ENCODE measurements at regions not wholly inside any gene's neighbourhood (a gene's known extent, or its start where the extent isn't known, plus 50 kb on each side); places are given as distances from the start of the nearest gene placed in this dataset.
A peak's percentile ranks its signal among the peaks of the same experiment; 100 is the strongest.

DNA sequence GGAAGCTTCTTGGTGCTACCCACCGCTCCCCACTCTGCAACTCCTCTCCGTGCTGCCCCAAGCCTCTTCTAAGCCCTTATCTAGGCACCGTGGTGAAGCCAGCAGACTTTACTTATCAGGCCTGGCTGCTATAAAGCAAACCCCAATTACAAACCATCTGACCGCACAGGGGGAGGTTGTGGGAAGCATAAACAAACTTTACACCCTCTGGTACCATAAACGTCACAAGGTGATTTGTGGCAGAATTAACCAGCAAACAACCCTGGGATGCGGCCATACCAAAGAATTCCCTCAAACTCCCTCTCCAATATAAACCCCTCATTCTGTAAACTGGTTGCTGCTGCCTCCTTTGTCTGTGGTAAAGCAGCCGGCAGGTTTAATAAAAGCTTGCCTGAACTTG is 55.2 kb downstream of the MAGEC2 start:
- DNase-seq = no peak

DNA sequence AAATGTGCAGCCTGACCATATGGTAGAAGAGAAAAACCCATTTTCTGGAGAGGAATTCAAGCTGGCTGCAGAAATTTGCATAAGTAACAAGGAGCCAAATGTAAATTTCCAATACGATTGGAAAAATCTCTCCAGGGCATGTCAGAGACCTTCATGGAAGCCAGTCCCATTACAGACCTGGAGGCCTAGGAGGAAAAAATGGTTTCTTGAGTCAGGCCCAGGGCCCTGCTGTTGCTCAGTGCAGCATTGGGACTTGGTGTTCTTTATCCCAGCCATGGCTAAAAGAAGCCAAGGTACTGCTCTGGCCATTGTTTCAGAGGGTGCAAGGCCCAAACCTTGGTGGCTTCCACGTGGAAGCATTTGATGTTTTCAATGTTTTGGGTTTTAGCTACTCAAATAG is 70.6 kb downstream of the MAGEC2 start:
- DNase-seq = no peak

DNA sequence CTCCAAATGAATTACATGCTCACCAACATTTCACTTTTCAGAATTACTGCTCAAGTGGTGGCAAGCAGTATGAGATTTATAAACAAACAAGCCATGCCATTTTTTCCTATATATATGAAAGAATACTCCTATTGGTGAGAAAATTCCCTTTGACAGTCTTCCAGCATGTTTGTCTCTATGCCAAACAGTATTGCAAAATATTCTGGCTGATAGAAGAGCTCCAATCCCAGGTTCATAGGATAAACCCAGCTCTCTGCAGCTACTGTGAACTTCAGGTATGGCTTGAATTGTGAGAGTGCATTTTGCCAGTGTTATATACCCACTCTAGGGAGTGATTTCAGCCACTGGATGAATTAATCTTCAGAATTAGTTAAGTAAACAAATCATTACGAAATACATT is 108.8 kb downstream of the MAGEC2 start:
- DNase-seq = no peak

DNA sequence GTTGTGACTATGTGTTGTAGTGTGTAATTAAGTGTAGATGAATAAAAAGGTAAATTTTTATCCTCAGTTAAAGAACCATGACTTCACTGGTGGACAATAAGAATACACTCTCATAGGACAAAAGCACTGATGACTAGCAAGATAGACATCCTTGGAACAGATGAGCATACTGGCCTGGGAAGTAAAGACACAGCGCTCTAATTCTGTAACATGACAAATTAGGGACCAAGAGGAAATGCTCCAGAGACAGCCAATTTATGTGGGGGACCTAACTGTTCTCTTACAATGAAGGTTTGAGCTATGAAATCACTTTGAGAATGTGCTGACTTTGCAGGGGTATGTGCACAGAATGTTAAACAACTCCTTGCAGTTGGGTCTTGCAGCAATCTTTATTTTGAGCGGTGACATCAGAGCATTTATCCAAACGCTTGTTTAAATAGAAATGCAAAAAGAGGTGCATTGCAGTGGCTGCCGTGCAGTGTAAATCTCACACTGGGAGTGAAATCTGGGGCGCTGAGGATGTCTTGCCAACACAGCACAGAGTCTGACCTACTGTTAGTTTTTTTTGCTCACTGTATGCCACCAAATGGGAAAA is 109.3 kb downstream of the MAGEC2 start:
- DNase-seq = peak; percentile 7

DNA sequence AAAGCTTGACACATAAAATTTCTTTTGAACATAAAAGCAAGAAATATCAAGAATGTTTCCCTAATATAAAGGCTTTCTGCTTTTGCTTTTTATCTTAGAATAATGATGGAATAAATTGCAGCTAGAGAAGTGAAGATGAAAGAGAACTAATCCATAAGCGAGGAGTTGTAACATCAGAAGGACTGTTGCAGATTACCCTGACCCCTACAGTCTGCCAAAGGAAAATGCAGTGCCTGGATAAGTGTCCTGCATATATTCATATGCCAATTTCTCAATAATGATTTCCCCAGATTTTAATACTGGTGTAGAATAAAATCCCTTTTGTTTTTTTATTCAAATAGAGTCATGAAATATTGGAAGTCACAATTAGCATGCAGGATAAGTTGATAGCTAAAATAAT is 115.9 kb downstream of the MAGEC2 start:
- peak; percentile 15 for DNase-seq

DNA sequence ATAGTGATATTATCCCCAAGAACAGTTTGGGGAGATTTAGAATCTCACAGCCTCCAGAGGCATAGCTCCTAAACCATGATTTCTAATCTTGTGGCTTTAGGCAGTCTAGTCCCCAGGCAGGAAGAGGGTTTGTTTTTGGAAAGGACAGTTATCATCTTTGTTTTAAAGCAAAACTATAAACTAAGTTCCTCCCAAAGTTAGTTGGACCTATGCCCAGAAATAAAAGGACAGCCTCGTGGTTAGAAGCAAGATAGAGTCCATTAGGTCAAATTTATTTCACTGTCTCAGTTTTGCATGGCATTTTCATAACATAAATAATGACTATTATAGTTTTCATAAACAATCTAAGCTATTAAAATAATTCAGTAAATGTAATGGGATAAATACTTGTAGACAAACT is 120.5 kb downstream of the MAGEC2 start:
- DNase-seq = no peak

DNA sequence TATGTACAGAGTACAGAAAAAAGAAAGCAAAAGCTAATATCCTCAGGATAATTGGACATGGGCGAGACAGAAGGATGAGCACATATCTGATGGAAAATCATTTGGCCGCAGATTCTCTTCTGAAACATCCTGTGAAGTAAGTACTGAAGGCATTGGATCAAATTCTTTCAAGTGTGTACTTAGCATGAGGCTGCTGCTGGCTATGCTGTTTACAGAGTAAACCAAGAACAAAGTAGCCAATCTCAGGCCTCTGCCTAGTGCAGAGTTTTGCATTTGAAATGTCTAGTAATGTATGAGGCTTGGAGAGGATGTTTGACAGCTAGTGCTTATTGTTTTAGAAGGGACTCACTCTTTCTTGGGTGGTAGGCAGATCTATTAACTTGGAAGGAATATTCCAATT is 128.5 kb downstream of the MAGEC2 start:
- no peak for DNase-seq

DNA sequence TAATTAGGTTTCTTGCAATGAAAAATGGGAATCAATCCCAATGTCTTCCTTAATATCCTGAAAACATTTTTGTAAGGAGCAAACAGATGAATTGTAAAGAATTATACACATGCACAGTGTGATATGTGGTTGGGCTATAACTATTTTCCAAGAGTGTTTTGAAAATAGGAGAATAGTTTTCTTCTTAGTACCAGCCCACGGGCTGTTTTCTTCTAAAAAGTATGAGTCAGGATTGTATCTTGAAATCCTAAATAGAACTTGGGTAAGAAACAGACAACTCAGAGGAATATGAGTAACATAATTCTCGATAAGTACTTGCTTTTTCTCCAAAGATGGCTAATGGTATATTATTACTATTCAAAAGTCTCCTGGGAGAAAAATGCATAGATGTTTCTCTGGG is 136.7 kb downstream of the MAGEC2 start:
- no peak for DNase-seq

DNA sequence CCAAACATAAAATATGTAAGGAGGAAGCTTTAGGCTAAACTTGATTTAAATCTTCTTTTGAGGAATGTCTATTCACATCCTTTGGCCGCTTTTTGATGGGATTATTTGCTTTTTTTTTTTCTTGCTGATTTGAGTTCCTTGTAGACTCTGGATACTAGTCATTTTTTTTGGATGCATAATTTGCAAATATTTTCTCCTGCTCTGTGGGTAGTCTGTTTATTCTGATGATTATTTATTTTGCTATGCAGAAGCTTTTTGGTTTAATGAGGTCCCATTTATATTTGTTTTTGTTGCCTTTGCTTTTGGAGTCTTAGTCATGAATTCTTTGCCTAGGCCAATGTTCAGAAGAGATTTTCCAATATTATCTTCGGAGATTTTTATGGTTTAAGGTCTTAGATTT is 144.9 kb downstream of the MAGEC2 start:
- no peak for DNase-seq

DNA sequence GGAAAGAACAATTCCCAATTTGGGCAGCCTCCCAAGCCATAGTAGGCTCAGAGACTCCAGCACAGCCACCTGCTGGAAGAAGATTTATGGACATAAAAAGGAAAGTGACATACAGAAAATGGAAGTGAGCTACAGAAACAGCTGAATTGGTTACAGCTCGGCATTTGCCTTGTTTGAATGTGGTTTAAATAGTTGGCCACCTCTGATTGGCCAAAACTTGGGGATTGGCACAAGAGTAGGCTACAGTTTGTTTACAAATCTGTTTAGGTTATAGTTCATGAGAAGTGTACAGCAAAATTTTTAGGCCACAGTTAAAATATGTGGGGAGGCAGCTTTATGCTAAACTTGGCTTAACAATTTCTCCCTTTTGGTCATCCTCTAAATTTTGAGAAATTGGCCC is 150.4 kb downstream of the MAGEC1 start:
- DNase-seq = no peak

DNA sequence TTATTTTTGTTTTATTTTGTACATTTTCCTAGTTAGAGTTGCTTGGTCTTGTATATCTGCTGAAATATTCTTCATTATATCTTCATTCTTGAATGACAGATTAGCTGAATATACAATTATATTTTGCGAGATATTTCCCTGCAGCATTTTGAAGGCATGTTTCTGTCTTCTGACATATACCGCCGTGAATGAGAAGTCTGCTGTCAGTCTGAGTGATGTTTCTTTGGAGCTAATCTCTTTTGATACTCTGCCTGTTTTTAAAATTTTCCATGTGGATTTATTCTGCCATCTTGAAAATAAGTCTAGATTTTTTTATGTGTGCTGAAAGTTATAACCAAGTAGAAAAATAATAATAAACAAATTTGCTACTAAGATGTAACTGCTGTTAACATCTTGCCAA is 148.5 kb downstream of the MAGEC1 start:
- DNase-seq = no peak

DNA sequence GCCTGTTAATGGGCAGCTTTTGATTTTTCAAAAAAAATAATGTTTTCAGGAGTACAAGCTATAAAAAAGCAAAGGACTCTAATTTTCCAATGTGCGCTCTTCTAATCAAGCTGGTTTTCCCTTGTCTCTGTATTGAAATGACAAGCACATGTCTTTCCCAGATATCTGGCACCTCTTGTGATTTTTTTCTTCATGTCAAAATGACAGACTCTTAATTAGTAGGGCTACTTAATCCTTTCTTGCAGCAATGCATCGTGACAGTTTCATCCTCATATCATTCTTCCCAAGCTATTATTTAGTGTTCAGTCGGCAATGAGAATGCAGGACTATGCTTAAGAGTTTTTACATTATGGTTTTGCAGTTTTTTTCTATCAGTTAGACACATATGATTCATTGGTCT is 139.5 kb downstream of the MAGEC1 start:
- DNase-seq = no peak

DNA sequence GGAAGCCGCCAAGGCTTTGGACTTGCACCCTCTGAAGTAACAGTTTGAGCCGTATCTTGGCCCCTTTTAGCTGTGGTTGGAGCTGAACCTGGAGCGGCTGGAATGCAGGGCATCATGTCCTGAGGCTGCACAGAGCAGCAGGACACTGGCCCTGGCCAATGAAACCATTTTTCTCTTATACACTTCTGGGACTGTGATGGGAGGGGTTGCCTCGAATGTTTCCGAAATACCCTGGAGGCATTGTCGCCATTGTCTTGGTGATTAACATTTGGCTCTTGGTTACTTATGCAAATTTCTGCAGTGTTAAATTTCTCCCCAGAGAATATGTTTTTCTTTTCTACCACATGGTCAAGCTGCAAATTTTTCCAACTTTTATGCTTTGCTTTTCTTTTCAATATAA is 137.2 kb downstream of the MAGEC1 start:
- DNase-seq = no peak

DNA sequence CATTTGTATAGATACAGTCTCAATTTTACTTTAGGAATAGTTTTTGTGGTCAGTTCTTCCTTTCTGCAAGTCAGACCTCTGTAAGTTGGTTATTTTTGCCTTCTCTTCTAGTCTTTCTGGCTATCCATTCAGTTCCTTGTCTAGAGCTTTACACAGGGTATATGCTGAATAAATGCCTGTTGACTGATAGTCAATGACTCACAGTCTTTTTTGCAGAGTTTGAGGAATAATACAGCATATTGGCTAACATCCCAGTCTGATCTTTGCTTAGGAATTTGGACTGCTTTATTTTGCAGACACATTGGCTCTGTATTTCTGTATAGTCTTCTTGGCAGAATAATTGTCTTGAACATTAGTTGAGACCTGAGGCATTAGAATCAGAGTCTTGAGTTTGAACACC is 132.4 kb downstream of the MAGEC1 start:
- DNase-seq = no peak

DNA sequence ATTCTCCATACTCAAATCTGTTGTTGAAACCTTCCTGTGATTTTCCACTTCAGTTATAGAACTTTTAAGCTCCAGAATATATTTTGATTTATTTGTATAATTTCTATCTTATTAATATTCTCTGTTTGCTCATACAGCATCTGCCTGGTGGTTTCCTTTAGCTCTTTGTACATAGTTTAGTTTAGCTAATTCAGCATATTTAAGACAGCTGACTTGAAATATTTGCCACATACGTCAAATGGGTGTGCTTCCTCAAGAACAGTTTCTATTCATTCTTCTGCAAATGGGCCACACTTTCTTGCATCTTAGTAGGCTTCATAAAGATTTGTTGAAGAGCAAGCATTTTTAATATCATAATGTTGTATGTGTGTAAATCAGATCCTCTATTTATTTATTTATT is 101.8 kb downstream of the MAGEC1 start:
- DNase-seq = no peak

DNA sequence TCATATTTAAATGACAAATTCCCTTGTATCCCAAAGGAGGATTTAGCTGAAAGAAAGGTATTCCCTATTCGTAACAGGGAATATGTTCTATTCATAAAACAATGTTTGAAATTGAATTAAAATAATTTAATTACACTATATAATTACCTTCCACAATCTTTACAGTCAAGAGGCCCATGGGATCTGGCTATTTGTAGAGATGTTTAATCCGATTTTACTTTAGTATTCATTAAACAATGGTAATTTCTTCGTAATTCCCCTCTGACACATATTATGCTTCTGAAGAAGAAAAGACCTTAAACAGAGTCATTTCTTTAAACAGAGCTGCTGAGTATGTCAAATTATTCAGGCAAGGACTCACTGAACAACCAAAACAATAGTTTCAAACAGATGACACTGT is 98.8 kb downstream of the MAGEC1 start:
- DNase-seq = no peak

DNA sequence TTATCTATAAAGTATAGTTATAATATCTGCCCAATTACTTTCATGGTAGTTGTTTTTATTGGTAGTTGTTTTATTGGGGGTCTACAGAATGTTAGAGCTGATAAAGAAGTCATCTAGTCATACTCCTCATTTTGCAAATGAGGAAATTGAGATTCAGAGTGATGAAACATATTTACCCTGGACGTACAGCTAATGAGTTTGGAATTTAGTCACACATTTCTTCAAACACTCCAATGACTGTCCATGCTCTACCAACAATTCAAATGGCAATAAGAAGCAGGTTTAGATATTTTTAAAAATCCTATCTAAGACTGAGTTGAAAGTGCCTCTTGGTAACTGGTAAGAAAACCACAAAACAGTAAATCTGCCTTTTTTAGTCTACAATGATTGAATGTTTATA is 98.2 kb downstream of the MAGEC1 start:
- DNase-seq = no peak

DNA sequence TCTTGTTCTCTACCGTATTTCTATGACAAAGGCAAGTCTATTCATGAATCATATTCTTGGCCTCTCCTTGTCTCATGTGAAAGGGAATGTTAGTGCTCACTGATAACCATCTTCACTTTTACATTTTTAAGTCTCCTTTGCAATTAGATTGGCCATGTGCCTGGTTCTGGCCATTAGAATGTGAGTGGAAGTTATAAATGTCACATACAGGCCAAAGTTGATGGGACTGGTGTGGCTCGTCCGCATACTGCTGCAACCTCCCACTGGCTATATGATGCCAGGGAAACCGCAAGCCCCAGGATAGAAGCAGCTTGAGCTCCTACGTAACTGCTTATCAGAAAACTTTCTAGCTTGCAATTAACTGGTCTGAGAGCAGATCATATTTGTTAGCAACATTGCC is 86.1 kb downstream of the MAGEC1 start:
- no peak for DNase-seq

DNA sequence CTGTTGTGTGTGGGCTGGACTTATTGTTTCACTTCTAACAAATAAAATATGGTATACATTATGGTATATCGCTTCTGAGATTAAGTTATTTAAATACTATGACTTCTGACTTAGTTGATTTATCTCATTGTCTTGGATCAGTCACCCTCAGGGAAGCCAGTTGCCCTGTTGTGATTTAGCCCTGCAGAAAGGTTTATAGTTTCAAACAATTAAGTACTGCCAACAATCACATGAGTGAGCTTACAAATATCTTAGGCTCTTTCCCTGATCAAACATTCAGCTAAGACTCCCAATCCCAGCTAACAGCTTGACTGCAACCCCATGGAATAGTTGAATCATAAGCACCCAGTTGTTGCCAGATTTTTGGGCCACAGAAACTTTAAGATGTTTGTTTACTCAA is 85.4 kb downstream of the MAGEC1 start:
- no peak for DNase-seq

DNA sequence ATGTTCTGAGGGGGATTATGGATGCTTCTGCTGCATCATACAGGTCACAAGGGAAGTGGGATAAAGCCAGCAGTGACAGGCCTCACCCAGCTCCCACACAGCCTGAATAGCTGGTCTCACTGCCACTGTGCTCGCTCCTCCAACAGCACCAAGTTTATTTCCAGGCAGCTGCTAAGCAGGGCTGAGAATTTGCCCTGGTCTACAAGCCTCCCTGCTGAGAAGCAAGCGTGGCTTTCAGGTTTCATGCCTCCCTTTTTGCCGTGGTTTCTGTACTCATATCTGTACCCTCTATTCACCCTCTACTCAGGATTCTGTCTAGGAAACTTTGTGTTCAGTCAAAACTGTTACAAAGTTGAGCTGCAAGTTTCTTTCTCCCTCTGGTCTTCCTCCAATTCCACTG is 78.6 kb downstream of the MAGEC1 start:
- no peak for DNase-seq

DNA sequence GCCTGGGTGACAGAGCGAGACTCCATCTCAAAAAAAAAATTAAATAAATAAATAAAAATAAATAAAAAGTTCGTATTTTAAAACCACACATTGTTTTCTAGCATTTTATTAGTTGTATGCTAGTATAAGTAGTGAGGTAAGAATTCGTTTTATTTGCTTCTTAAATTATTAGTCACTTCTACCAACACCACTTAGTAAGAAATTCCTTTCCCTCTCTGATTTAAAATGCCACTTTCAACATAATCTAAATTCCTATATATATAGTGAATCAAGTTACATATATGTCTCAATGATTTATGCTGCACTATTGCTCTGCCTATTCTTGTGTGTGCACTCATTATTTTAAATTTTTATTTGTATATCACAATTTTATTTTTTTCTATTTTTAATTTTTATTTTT is 72.1 kb downstream of the MAGEC1 start:
- no peak for DNase-seq

DNA sequence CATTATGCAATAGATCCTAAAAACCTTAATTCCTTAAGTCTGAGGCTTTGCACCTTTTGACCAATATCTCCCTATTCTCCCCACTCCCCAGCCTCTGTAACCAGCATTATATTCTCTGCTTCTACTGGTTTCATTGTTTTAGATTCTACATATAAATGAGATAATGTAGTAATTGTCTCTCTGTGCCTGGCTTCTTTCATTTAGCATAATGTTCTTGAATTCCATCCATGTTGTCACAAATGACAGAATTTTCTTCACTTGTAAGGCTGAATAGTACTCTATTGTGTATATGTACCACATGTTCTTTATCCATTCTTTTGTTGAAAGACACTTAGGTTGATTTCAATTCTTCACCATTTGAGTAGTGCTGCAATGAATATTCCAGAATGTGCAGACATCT is 66.0 kb downstream of the MAGEC1 start:
- DNase-seq = no peak

DNA sequence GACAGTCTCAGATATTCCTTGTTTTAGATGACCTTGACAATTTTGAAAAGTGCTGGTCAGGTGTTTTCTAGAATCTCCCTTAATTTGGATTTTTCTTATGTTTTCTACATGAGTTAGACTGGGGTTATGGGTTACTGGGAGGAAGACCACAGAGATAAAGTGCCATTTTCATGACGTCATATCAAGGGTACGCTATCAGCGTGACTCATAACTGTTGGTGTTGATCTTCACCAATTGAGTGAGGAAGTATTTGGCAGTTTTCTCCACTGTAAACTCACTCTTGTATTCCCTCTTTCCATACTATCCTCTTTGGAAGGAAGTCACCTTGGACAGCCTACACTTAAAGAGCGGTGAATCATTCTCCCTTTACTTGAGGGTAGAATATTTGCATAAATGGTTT is 56.9 kb downstream of the MAGEC1 start:
- DNase-seq = no peak

All from right hindlimb (tissue), 1 donor.